ENCODE measurements at regions not wholly inside any gene's neighbourhood (a gene's known extent, or its start where the extent isn't known, plus 50 kb on each side); places are given as distances from the start of the nearest gene placed in this dataset.

DNA sequence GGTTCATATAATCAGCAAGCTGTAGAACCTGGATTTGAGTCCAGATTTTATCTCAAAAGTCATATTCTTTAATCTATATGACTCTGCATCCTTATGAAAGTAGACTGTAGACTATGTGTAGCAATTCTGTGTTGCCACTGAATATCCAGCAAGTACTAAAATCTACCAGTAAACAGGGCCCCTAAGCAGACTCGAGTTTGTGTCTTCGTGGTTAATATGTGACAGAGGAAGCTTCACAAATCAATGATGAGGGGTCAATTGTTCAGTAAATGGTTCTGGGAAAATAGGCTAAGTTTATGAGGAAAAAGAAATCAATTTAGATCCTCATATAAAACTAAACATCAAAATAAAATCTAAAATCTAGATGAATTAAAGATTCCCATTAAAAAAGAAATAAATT lies 648.5 kb upstream of the KIRREL3 start:
- no peak for TF ChIP-seq POLR2A (IDR thresholded peaks at IDR 0.05)
- TF ChIP-seq, protein P1, sequence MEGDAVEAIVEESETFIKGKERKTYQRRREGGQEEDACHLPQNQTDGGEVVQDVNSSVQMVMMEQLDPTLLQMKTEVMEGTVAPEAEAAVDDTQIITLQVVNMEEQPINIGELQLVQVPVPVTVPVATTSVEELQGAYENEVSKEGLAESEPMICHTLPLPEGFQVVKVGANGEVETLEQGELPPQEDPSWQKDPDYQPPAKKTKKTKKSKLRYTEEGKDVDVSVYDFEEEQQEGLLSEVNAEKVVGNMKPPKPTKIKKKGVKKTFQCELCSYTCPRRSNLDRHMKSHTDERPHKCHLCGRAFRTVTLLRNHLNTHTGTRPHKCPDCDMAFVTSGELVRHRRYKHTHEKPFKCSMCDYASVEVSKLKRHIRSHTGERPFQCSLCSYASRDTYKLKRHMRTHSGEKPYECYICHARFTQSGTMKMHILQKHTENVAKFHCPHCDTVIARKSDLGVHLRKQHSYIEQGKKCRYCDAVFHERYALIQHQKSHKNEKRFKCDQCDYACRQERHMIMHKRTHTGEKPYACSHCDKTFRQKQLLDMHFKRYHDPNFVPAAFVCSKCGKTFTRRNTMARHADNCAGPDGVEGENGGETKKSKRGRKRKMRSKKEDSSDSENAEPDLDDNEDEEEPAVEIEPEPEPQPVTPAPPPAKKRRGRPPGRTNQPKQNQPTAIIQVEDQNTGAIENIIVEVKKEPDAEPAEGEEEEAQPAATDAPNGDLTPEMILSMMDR (IDR thresholded peaks at IDR 0.05), result no peak
- intact Hi-C loops (cut with DNase I), result no loop called here
- Histone ChIP-seq H3K27me3 (no peaks in the 10 kb centered on the region), H3K4me1 (no peaks in the 10 kb centered on the region), H3K36me3 (replicated peaks in 1 of 2; ENCODE audit: insufficient read depth in 1 of 2, low read depth in 2 of 2) (no peaks in the 10 kb centered on the region), H3K9me3 (no peaks in the 10 kb centered on the region), H3K27ac (no peak overlapping the region), H3K4me3 (no peak overlapping the region)
- ATAC-seq (no peak), DNase-seq (no peak)
- WGBS, 2 donors, result 35 to 37% methylated on average over 2 of the region's 2 CpGs

GRCh38 chr11:127648583-127648982 lies 648.0 kb upstream of the KIRREL3 start:
- H3K9me3 ChIP-seq, result no peaks in the 10 kb centered on the region
- no peak overlapping the region for H3K27ac ChIP-seq
- intact Hi-C loops (cut with DNase I), result no loop called here
- no peak overlapping the region for H3K4me3 ChIP-seq
- no peak for TF ChIP-seq POLR2A (IDR thresholded peaks at IDR 0.05)
- no peaks in the 10 kb centered on the region for H3K36me3 ChIP-seq (replicated peaks in 1 of 2; ENCODE audit: insufficient read depth in 1 of 2, low read depth in 2 of 2)
- ATAC-seq (no peak), DNase-seq (no peak)
- no peaks in the 10 kb centered on the region for H3K4me1 ChIP-seq
- H3K27me3 ChIP-seq, result no peaks in the 10 kb centered on the region

- H3K9me3 ChIP-seq, result no peaks in the 10 kb centered on the region
- intact Hi-C loops (cut with DNase I), result no loop called here
- H3K27me3 ChIP-seq, result no peaks in the 10 kb centered on the region
- no peak overlapping the region for H3K4me3 ChIP-seq
- no peaks in the 10 kb centered on the region for H3K36me3 ChIP-seq (replicated peaks in 1 of 2; ENCODE audit: insufficient read depth in 1 of 2, low read depth in 2 of 2)
- no peak overlapping the region for H3K27ac ChIP-seq
- H3K4me1 ChIP-seq, result no peaks in the 10 kb centered on the region
- TF ChIP-seq, protein P1 (IDR thresholded peaks at IDR 0.05), result no peak
- TF ChIP-seq POLR2A (IDR thresholded peaks at IDR 0.05), result no peak
- 89 to 90% methylated on average over 4 of the region's 4 CpGs for WGBS, 2 donors
- DNase-seq (no peak), ATAC-seq (no peak)
Measured at GRCh38 chr11:127644366-127644765, 643.8 kb upstream of the KIRREL3 start.

DNA sequence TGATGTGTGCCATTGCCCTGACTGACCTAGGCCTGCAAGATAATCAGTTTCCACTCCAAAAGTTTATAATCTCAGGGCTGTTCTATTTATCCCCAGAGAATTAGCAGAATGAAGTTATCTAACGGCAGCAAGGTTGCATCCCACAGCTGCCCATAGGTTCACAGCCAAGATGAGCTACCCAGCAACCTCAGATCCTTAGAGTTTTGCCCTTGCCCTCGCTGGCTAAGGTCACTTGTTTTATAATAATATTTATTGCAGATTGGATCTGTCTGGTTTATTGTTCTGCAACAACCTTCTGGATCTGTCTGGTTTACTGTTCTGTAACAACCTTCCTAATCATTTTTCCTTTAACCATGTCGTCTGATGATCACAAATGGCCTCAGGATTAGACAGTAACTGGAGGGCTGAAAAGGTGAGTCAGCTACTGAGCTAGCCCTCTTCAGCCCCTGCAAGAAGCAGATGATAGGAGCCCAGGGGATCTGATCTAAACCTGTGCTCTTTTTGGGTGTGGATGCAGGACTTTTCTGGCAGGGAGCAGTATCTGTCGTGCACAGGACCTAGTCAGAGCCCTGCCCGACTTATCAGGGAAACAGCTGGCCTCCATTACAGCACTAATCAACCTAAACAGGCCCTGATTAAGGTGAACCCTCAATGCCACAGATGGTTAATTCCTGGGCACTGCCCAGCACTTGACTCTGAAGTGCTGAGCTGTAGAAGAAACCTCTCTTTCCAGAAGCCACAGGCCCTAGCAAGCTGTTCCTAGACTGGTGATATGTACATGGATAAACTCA lies 642.9 kb upstream of the KIRREL3 start:
- Histone ChIP-seq H3K4me1 (no peaks in the 10 kb centered on the region), H3K27me3 (no peaks in the 10 kb centered on the region), H3K36me3 (replicated peaks in 1 of 2; ENCODE audit: insufficient read depth in 1 of 2, low read depth in 2 of 2) (no peaks in the 10 kb centered on the region), H3K27ac (no peak overlapping the region), H3K4me3 (no peak overlapping the region), H3K9me3 (no peaks in the 10 kb centered on the region)
- TF ChIP-seq POLR2A (IDR thresholded peaks at IDR 0.05), result no peak
- TF ChIP-seq, protein P1 (IDR thresholded peaks at IDR 0.05), result no peak
- ATAC-seq (no peak), DNase-seq (no peak)
- 61 to 66% methylated on average over 5 of the region's 5 CpGs for WGBS, 2 donors
- intact Hi-C loops (cut with DNase I), result no loop called here

GRCh38 chr11:127640561-127641451 lies 640.2 kb upstream of the KIRREL3 start:
- H3K4me3 ChIP-seq, result no peak overlapping the region
- H3K9me3 ChIP-seq, result no peaks in the 10 kb centered on the region
- no peak overlapping the region for H3K27ac ChIP-seq
- no peaks in the 10 kb centered on the region for H3K27me3 ChIP-seq
- no peaks in the 10 kb centered on the region for H3K36me3 ChIP-seq (replicated peaks in 1 of 2; ENCODE audit: insufficient read depth in 1 of 2, low read depth in 2 of 2)
- ATAC-seq (no peak), DNase-seq (no peak)
- intact Hi-C loops (cut with DNase I), result no loop called here
- no peaks in the 10 kb centered on the region for H3K4me1 ChIP-seq
- WGBS, 2 donors, result 93% methylated on average over 1 of the region's 1 CpG
- TF ChIP-seq POLR2A (IDR thresholded peaks at IDR 0.05), result no peak
- TF ChIP-seq, protein P1 (IDR thresholded peaks at IDR 0.05), result no peak

Measured in body of pancreas (tissue), 4 donors.